HFFc6 (cell line): ENCODE measurements at regions not wholly inside any gene's neighbourhood (a gene's known extent, or its start where the extent isn't known, plus 50 kb on each side); places are given as distances from the start of the nearest gene placed in this dataset.

Experiments
- DNase-seq: peaks from one replicate; pipeline ENCODE4 v3.0.0-alpha.2; 2018
- H3K27ac Mint-ChIP-seq: 2 replicates; pipeline ENCODE4 v1.8.0; 2020; ENCODE audit warnings: mild to moderate bottlenecking, mixed read lengths
- H3K27me3 Mint-ChIP-seq: 2 replicates; pipeline ENCODE4 v1.8.0; 2021; ENCODE audit warnings: mild to moderate bottlenecking, moderate library complexity, mixed read lengths; ENCODE audit not compliant: insufficient read depth
- H3K36me3 Mint-ChIP-seq: 2 replicates; pipeline ENCODE4 v1.8.0; 2021; ENCODE audit warnings: low read depth, mixed read lengths
- H3K4me1 Mint-ChIP-seq: 2 replicates; pipeline ENCODE4 v1.8.0; 2020; ENCODE audit warnings: low read depth, mixed read lengths
- H3K4me3 Mint-ChIP-seq: 2 replicates; pipeline ENCODE4 v1.8.0; 2020; ENCODE audit warnings: mild to moderate bottlenecking, moderate library complexity, mixed read lengths
- H3K9me3 Mint-ChIP-seq: 2 replicates; pipeline ENCODE4 v1.8.0; 2020; ENCODE audit warnings: mild to moderate bottlenecking, mixed read lengths
- CTCF ChIP-seq: fragments of 200-600 bp; sonication (generic); IDR thresholded peaks from 2 replicates; pipeline ENCODE4 v1.5.0; 2021; ENCODE audit warnings: antibody characterized with exemption, mild to moderate bottlenecking

- Mint-ChIP-seq H3K4me3 (no peak overlapping the region), H3K9me3 (no peaks in the 10 kb centered on the region), H3K27ac (no peak overlapping the region), H3K36me3 (peaks cover 5% of the 10 kb centered on the region; the same call in 1 of the 2 replicates), H3K27me3 (peaks cover 2% of the 10 kb centered on the region; the same call in 1 of the 2 replicates), H3K4me1 (peaks cover 12% of the 10 kb centered on the region; the same call in 1 of the 2 replicates)
- TF ChIP-seq CTCF, result no peak
- no peak for DNase-seq
Measured at GRCh38 chr10:106473129-106473685, 691.3 kb downstream of the SORCS1 start.

GRCh38 chr10:106467506-106467905 is 697.0 kb downstream of the SORCS1 start:
- DNase-seq, result no peak
- no peak overlapping the region for H3K4me3 Mint-ChIP-seq
- no peak overlapping the region for H3K27ac Mint-ChIP-seq
- peaks cover 5% of the 10 kb centered on the region; the same call in 1 of the 2 replicates for H3K36me3 Mint-ChIP-seq
- no peak for TF ChIP-seq CTCF
- peaks cover 2% of the 10 kb centered on the region; the same call in 1 of the 2 replicates for H3K27me3 Mint-ChIP-seq
- H3K4me1 Mint-ChIP-seq, result no peaks in the 10 kb centered on the region; the same call in 1 of the 2 replicates
- no peaks in the 10 kb centered on the region for H3K9me3 Mint-ChIP-seq

GRCh38 chr10:106457522-106457921 is 707.0 kb downstream of the SORCS1 start:
- H3K27ac Mint-ChIP-seq, result no peak overlapping the region
- no peaks in the 10 kb centered on the region; the same call in 1 of the 2 replicates for H3K4me1 Mint-ChIP-seq
- no peak for DNase-seq
- H3K9me3 Mint-ChIP-seq, result no peaks in the 10 kb centered on the region
- no peaks in the 10 kb centered on the region for H3K36me3 Mint-ChIP-seq
- no peak overlapping the region for H3K4me3 Mint-ChIP-seq
- H3K27me3 Mint-ChIP-seq, result no peaks in the 10 kb centered on the region
- TF ChIP-seq CTCF, result no peak

GRCh38 chr10:106454233-106454632 is 710.3 kb downstream of the SORCS1 start:
- Mint-ChIP-seq H3K4me1 (peaks cover 19% of the 10 kb centered on the region), H3K27ac (no peak overlapping the region), H3K9me3 (no peaks in the 10 kb centered on the region), H3K4me3 (no peak overlapping the region), H3K27me3 (no peaks in the 10 kb centered on the region), H3K36me3 (no peaks in the 10 kb centered on the region)
- no peak for TF ChIP-seq CTCF
- DNase-seq, result no peak

GRCh38 chr10:106450966-106451365 is 713.5 kb downstream of the SORCS1 start:
- DNase-seq, result peak; percentile 34
- Mint-ChIP-seq H3K4me3 (no peak overlapping the region), H3K4me1 (peaks cover 36% of the 10 kb centered on the region), H3K27me3 (no peaks in the 10 kb centered on the region; the same call in 1 of the 2 replicates), H3K27ac (peak overlapping the region; percentile 40), H3K36me3 (no peaks in the 10 kb centered on the region), H3K9me3 (no peaks in the 10 kb centered on the region)
- no peak for TF ChIP-seq CTCF
